Activated B cell treated with CpG ODN at 0.5 μM for 24 hours (primary cell): ENCODE measurements at regions not wholly inside any gene's neighbourhood (a gene's known extent, or its start where the extent isn't known, plus 50 kb on each side); places are given as distances from the start of the nearest gene placed in this dataset.

ENCODE experiments used
- ATAC-seq: fragments of 200-7000 bp; cut with Tn5 transposase; one replicate; pipeline ENCODE4 v1.10.0; 2021; ENCODE audit warnings: low read depth, mild to moderate bottlenecking, moderate library complexity
- CTCF ChIA-PET: fragments of 350-600 bp; sonication (Branson Sonifier 250); formaldehyde crosslinking; loops from one replicate; lab custom pipeline; 2021; ENCODE audit warnings: antibody characterized with exemption; lab: Charles Lee
- POLR2A ChIA-PET: fragments of 350-600 bp; sonication (Branson Sonifier 250); formaldehyde crosslinking; loops from one replicate; lab custom pipeline; 2021; ENCODE audit warnings: antibody characterized with exemption; lab: Charles Lee
- DNase-seq: peaks from one replicate; pipeline ENCODE4 v3.0.0; 2022
- H3K27ac Mint-ChIP-seq: one replicate; pipeline ENCODE4 v1.8.0; 2020; ENCODE audit warnings: mixed read lengths
- H3K27me3 Mint-ChIP-seq: one replicate; pipeline ENCODE4 v1.8.0; 2021; ENCODE audit warnings: mixed read lengths
- H3K36me3 Mint-ChIP-seq: one replicate; pipeline ENCODE4 v1.8.0; 2021; ENCODE audit warnings: low read depth, mixed read lengths
- H3K4me1 Mint-ChIP-seq: one replicate; pipeline ENCODE4 v1.8.0; 2021; ENCODE audit warnings: mixed read lengths
- H3K4me3 Mint-ChIP-seq: one replicate; pipeline ENCODE4 v1.8.0; 2020; ENCODE audit warnings: mild to moderate bottlenecking, mixed read lengths
- H3K9me3 Mint-ChIP-seq: one replicate; pipeline ENCODE4 v1.8.0; 2020; ENCODE audit warnings: mixed read lengths
- CTCF ChIP-seq: fragments of 200-600 bp; IDR thresholded peaks from one replicate; pipeline ENCODE4 v1.8.0; 2022; ENCODE audit warnings: antibody characterized with exemption, mild to moderate bottlenecking
- intact Hi-C: fragments of 100-400 bp; cut with micrococcal nuclease; formaldehyde crosslinking; loops from one replicate; pipeline ENCODE4 v1.15.1; 2024

DNA sequence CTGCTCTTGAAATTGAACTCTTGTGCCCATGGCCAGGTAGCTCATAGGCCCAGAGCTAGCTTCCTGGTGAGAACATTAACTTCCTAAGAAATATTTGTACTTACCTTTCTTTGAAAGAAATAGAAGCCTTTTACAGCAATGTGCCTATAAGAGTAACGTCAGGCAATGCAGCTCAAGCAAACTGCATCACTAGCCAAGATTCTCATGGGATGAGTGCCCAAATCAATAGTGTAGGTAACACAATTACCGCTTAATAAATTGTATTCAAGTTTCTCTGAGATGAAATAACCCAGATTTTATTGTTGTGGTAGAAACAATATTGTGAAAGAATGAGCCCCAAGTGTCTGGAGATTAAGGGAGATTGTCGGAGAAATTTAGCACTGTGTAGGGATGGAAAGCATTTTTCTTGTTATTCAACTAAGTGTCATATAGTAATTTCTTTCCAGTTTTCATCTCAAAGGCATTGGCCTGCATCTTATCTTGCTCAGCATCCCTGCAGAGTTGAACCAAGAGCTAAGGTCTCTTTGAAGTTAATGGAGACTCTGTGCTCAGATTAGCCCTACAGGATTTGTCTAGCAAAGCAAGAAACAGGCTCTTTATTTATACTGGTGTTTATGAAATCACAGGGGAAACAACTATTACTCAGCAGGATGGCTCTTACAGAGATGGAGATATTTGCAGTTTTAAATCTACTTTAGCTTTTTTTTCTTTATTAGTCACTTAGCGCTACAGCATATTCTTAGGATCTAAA is 321.0 kb upstream of the PDGFD start:
- DNase-seq (no peak), ATAC-seq (no peak)
- ChIA-PET CTCF (no interaction called here), POLR2A (no interaction called here)
- H3K9me3 Mint-ChIP-seq = peaks cover 12% of the 10 kb centered on the region
- no peak overlapping the region for H3K4me3 Mint-ChIP-seq
- no peaks in the 10 kb centered on the region for H3K4me1 Mint-ChIP-seq
- no peak overlapping the region for H3K27ac Mint-ChIP-seq
- TF ChIP-seq CTCF = no peak
- intact Hi-C loops = no loop called here
- no peaks in the 10 kb centered on the region for H3K27me3 Mint-ChIP-seq
- H3K36me3 Mint-ChIP-seq = no peaks in the 10 kb centered on the region

GRCh38 chr11:104476898-104477297 is 313.0 kb upstream of the PDGFD start:
- no peak overlapping the region for H3K4me3 Mint-ChIP-seq
- ATAC-seq = no peak
- intact Hi-C loops = no loop called here

DNA sequence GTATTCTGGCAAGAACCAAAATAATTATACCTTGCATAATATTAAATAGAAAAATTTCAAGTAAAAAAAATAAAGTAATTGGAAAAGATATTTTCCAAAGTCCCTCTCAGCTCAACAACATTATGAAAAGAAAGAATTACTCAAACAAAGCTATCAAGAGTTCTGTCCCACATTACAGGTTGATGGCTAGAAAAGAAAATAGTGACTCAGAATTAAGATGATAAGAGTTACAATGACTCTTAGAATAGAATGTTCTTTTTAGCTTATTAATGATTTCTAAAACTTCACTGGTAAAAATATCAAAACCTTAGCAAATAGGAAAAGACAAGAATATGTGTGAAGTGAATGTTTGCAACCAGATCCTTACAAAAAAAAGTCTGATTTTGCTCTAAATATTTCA is 312.5 kb upstream of the PDGFD start:
- DNase-seq (no peak), ATAC-seq (no peak)
- intact Hi-C loops = no loop called here
- H3K36me3 Mint-ChIP-seq = no peaks in the 10 kb centered on the region
- H3K27me3 Mint-ChIP-seq = no peaks in the 10 kb centered on the region
- H3K9me3 Mint-ChIP-seq = no peaks in the 10 kb centered on the region
- no peak overlapping the region for H3K27ac Mint-ChIP-seq
- H3K4me1 Mint-ChIP-seq = no peaks in the 10 kb centered on the region
- ChIA-PET POLR2A (no interaction called here), CTCF (no interaction called here)
- TF ChIP-seq CTCF = no peak
- H3K4me3 Mint-ChIP-seq = no peak overlapping the region

More at GRCh38 chr11:104476898-104477297, 313.0 kb upstream of the PDGFD start:
- Mint-ChIP-seq H3K27me3 (no peaks in the 10 kb centered on the region), H3K27ac (no peak overlapping the region), H3K9me3 (peaks cover 4% of the 10 kb centered on the region), H3K36me3 (no peaks in the 10 kb centered on the region), H3K4me1 (no peaks in the 10 kb centered on the region)
- CTCF ChIA-PET = no interaction called here
- POLR2A ChIA-PET = no interaction called here
- no peak for DNase-seq
- TF ChIP-seq CTCF = no peak

DNA sequence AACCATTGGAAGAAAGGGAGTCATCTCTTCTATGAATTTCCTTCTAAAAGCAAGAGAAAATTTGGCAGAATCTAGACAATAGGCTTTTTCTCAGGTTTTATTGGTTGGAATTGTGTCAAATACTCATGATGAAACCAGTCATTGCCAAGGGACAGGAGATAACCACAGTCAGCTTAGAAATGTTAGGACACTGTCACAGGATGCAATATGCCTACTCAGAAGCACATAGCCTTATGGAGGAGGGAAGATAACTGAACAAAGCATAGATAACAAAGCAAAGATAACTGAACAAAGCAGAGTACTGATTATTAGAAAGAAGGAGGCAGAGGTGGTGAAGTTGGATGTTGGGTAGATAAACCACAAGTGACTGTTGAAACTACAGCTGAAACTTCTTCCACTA is 303.5 kb upstream of the PDGFD start:
- no peaks in the 10 kb centered on the region for H3K36me3 Mint-ChIP-seq
- no peak overlapping the region for H3K4me3 Mint-ChIP-seq
- POLR2A ChIA-PET = no interaction called here
- CTCF ChIA-PET = no interaction called here
- no peaks in the 10 kb centered on the region for H3K4me1 Mint-ChIP-seq
- H3K27me3 Mint-ChIP-seq = no peaks in the 10 kb centered on the region
- ATAC-seq = no peak
- TF ChIP-seq CTCF = no peak
- no peaks in the 10 kb centered on the region for H3K9me3 Mint-ChIP-seq
- intact Hi-C loops = no loop called here
- DNase-seq = no peak
- H3K27ac Mint-ChIP-seq = no peak overlapping the region

- Mint-ChIP-seq H3K4me3 (no peak overlapping the region), H3K27me3 (no peaks in the 10 kb centered on the region), H3K4me1 (no peaks in the 10 kb centered on the region), H3K36me3 (no peaks in the 10 kb centered on the region), H3K9me3 (no peaks in the 10 kb centered on the region), H3K27ac (no peak overlapping the region)
- DNase-seq (no peak), ATAC-seq (no peak)
- intact Hi-C loops = no loop called here
- ChIA-PET POLR2A (no interaction called here), CTCF (no interaction called here)
- TF ChIP-seq CTCF = no peak
These were observed 301.4 kb upstream of the PDGFD start for GRCh38 chr11:104465321-104465720.
